Endothelial cell of hepatic sinusoid (primary cell): ENCODE measurements at regions not wholly inside any gene's neighbourhood (a gene's known extent, or its start where the extent isn't known, plus 50 kb on each side); places are given as distances from the start of the nearest gene placed in this dataset.

Experiments
- in situ Hi-C: cut with HindIII; loops from 2 replicates; pipeline ENCODE4 v1.10.0; 2017; ENCODE audit warnings: low sequenced_read_pairs

GRCh38 chr18:22355598-22355997, 62.1 kb downstream of the CTAGE1 start:
- in situ Hi-C loops, result no loop called here

- in situ Hi-C loops, result no loop called here
These were observed 62.6 kb downstream of the CTAGE1 start for GRCh38 chr18:22355069-22355468.

- in situ Hi-C loops, result no loop called here
These were observed 67.7 kb downstream of the CTAGE1 start for GRCh38 chr18:22349966-22350365.

- in situ Hi-C loops, result no loop called here
These were observed 68.3 kb downstream of the CTAGE1 start for GRCh38 chr18:22349317-22349898.

- in situ Hi-C loops, result no loop called here
These were observed 69.0 kb downstream of the CTAGE1 start for GRCh38 chr18:22348521-22349316.

GRCh38 chr18:22347606-22348511, 69.9 kb downstream of the CTAGE1 start:
- in situ Hi-C loops, result no loop called here

GRCh38 chr18:22346953-22347605, 70.6 kb downstream of the CTAGE1 start:
- in situ Hi-C loops, result no loop called here

GRCh38 chr18:22346401-22346952, 71.2 kb downstream of the CTAGE1 start:
- in situ Hi-C loops, result no loop called here

GRCh38 chr18:22345718-22346117, 72.0 kb downstream of the CTAGE1 start:
- in situ Hi-C loops, result no loop called here

- in situ Hi-C loops, result no loop called here
These were observed 72.6 kb downstream of the CTAGE1 start for GRCh38 chr18:22344908-22345670.

- in situ Hi-C loops, result no loop called here
These were observed 73.3 kb downstream of the CTAGE1 start for GRCh38 chr18:22344445-22344844.

GRCh38 chr18:22343613-22344012, 74.1 kb downstream of the CTAGE1 start:
- in situ Hi-C loops, result no loop called here

- in situ Hi-C loops, result no loop called here
These were observed 75.1 kb downstream of the CTAGE1 start for GRCh38 chr18:22342625-22343024.

- in situ Hi-C loops, result no loop called here
These were observed 77.4 kb downstream of the CTAGE1 start for GRCh38 chr18:22340331-22340730.

GRCh38 chr18:22339913-22340312, 77.8 kb downstream of the CTAGE1 start:
- in situ Hi-C loops, result no loop called here

GRCh38 chr18:22337833-22338232, 79.9 kb downstream of the CTAGE1 start:
- in situ Hi-C loops, result no loop called here

GRCh38 chr18:22337306-22337705, 80.4 kb downstream of the CTAGE1 start:
- in situ Hi-C loops, result no loop called here

- in situ Hi-C loops, result no loop called here
These were observed 81.3 kb downstream of the CTAGE1 start for GRCh38 chr18:22336406-22336805.

GRCh38 chr18:22335731-22336198, 82.0 kb downstream of the CTAGE1 start:
- in situ Hi-C loops, result no loop called here

- in situ Hi-C loops, result no loop called here
These were observed 83.1 kb downstream of the CTAGE1 start for GRCh38 chr18:22334567-22334966.
